ENCODE measurements at regions not wholly inside any gene's neighbourhood (a gene's known extent, or its start where the extent isn't known, plus 50 kb on each side); places are given as distances from the start of the nearest gene placed in this dataset.

- Histone ChIP-seq H3K4me3 (replicated peaks in 1 of 4; ENCODE audit: control extremely low read depth in 1 of 4, insufficient read depth in 1 of 4, low read depth in 3 of 4, low read length in 4 of 4) (no peak overlapping the region), H3K4me2 (ENCODE audit: extremely low read depth, insufficient read depth, low read length) (no peak overlapping the region), H3K79me2 (ENCODE audit: control insufficient read depth, insufficient read depth, low read length) (no peaks in the 10 kb centered on the region), H3K9me3 (ENCODE audit: control insufficient read depth, insufficient read depth, low read depth, low read length) (no peaks in the 10 kb centered on the region), H3K36me3 (ENCODE audit: control insufficient read depth, insufficient read depth, low read length) (no peaks in the 10 kb centered on the region), H4K20me1 (ENCODE audit: control insufficient read depth, extremely low read depth, insufficient read depth, low read length) (no peaks in the 10 kb centered on the region), H3K4me1 (ENCODE audit: control insufficient read depth, extremely low read depth, insufficient read depth, low read length) (no peaks in the 10 kb centered on the region), H2AFZ (ENCODE audit: low read length) (no peak overlapping the region), H3K9ac (ENCODE audit: insufficient read depth, low read length) (no peak overlapping the region), H3K27me3 (ENCODE audit: control insufficient read depth, insufficient read depth, low read length) (no peaks in the 10 kb centered on the region), H3K27ac (ENCODE audit: insufficient read depth, low read length) (no peak overlapping the region)
- no peak for DNase-seq (ENCODE audit: low read depth in 2 of 2)
- no peak for TF ChIP-seq CTCF (conservative IDR thresholded peaks at IDR 0.05 in 1 of 2, IDR thresholded peaks at IDR 0.05 in 1 of 2; ENCODE audit: low read depth in 1 of 2, low read length in 2 of 2)
- TF ChIP-seq EZH2 (IDR thresholded peaks at IDR 0.05; ENCODE audit: low read length, missing control alignments): no peak
These were observed 1433.2 kb downstream of the LRFN5 start for GRCh38 chr14:43039881-43040280.

GRCh38 chr14:43031598-43031997 lies 1424.9 kb downstream of the LRFN5 start:
- no peaks in the 10 kb centered on the region for H3K36me3 ChIP-seq (ENCODE audit: control insufficient read depth, insufficient read depth, low read length)
- no peak overlapping the region for H3K4me2 ChIP-seq (ENCODE audit: extremely low read depth, insufficient read depth, low read length)
- DNase-seq (ENCODE audit: low read depth in 2 of 2): no peak
- H3K4me3 ChIP-seq (replicated peaks in 1 of 4; ENCODE audit: control extremely low read depth in 1 of 4, insufficient read depth in 1 of 4, low read depth in 3 of 4, low read length in 4 of 4): no peak overlapping the region
- H2AFZ ChIP-seq (ENCODE audit: low read length): no peak overlapping the region
- H4K20me1 ChIP-seq (ENCODE audit: control insufficient read depth, extremely low read depth, insufficient read depth, low read length): no peaks in the 10 kb centered on the region
- no peaks in the 10 kb centered on the region for H3K27me3 ChIP-seq (ENCODE audit: control insufficient read depth, insufficient read depth, low read length)
- TF ChIP-seq CTCF (conservative IDR thresholded peaks at IDR 0.05 in 1 of 2, IDR thresholded peaks at IDR 0.05 in 1 of 2; ENCODE audit: low read depth in 1 of 2, low read length in 2 of 2) (no peak), EZH2 (IDR thresholded peaks at IDR 0.05; ENCODE audit: low read length, missing control alignments) (no peak)
- no peaks in the 10 kb centered on the region for H3K79me2 ChIP-seq (ENCODE audit: control insufficient read depth, insufficient read depth, low read length)
- H3K27ac ChIP-seq (ENCODE audit: insufficient read depth, low read length): no peak overlapping the region
- H3K9ac ChIP-seq (ENCODE audit: insufficient read depth, low read length): no peak overlapping the region
- no peaks in the 10 kb centered on the region for H3K4me1 ChIP-seq (ENCODE audit: control insufficient read depth, extremely low read depth, insufficient read depth, low read length)
- H3K9me3 ChIP-seq (ENCODE audit: control insufficient read depth, insufficient read depth, low read depth, low read length): no peaks in the 10 kb centered on the region

GRCh38 chr14:43022094-43022800 lies 1415.6 kb downstream of the LRFN5 start:
- DNase-seq (ENCODE audit: low read depth in 2 of 2): no peak
- Histone ChIP-seq H3K79me2 (ENCODE audit: control insufficient read depth, insufficient read depth, low read length) (no peaks in the 10 kb centered on the region), H3K4me2 (ENCODE audit: extremely low read depth, insufficient read depth, low read length) (no peak overlapping the region), H3K4me1 (ENCODE audit: control insufficient read depth, extremely low read depth, insufficient read depth, low read length) (no peaks in the 10 kb centered on the region), H3K9me3 (ENCODE audit: control insufficient read depth, insufficient read depth, low read depth, low read length) (no peaks in the 10 kb centered on the region), H3K27ac (ENCODE audit: insufficient read depth, low read length) (no peak overlapping the region), H3K9ac (ENCODE audit: insufficient read depth, low read length) (no peak overlapping the region), H2AFZ (ENCODE audit: low read length) (no peak overlapping the region), H3K4me3 (replicated peaks in 1 of 4; ENCODE audit: control extremely low read depth in 1 of 4, insufficient read depth in 1 of 4, low read depth in 3 of 4, low read length in 4 of 4) (no peak overlapping the region), H4K20me1 (ENCODE audit: control insufficient read depth, extremely low read depth, insufficient read depth, low read length) (no peaks in the 10 kb centered on the region), H3K36me3 (ENCODE audit: control insufficient read depth, insufficient read depth, low read length) (no peaks in the 10 kb centered on the region), H3K27me3 (ENCODE audit: control insufficient read depth, insufficient read depth, low read length) (no peaks in the 10 kb centered on the region)
- TF ChIP-seq EZH2 (IDR thresholded peaks at IDR 0.05; ENCODE audit: low read length, missing control alignments) (no peak), CTCF (conservative IDR thresholded peaks at IDR 0.05 in 1 of 2, IDR thresholded peaks at IDR 0.05 in 1 of 2; ENCODE audit: low read depth in 1 of 2, low read length in 2 of 2) (no peak)
